Uterus (tissue), 2 donors: ENCODE measurements at regions not wholly inside any gene's neighbourhood (a gene's known extent, or its start where the extent isn't known, plus 50 kb on each side); places are given as distances from the start of the nearest gene placed in this dataset.

Experiments used
- CTCF ChIP-seq, 4 experiments: fragments of 200-600 bp in 2 of 4; fragments of 450-650 bp in 2 of 4; sonication (generic) in 2 of 4; IDR thresholded peaks; one replicate each; pipeline ENCODE4 v1.5.1; 2016 to 2019; ENCODE audit warnings: antibody characterized with exemption in 4 of 4, mild to moderate bottlenecking in 2 of 4, moderate library complexity in 1 of 4
- POLR2A ChIP-seq, 2 donors: fragments of 450-650 bp; IDR thresholded peaks; one replicate each; pipeline ENCODE4 v1.6.1; 2016; ENCODE audit warnings: antibody characterized with exemption in 2 of 2, mild to moderate bottlenecking in 1 of 2, moderate library complexity in 1 of 2

GRCh38 chr5:12911156-12911555, 1006.9 kb upstream of the CTNND2 start:
- TF ChIP-seq CTCF (IDR thresholded peaks at IDR 0.05) (no peak), POLR2A (IDR thresholded peaks at IDR 0.05) (no peak)
